ELF-1 (cell line): ENCODE measurements at regions not wholly inside any gene's neighbourhood (a gene's known extent, or its start where the extent isn't known, plus 50 kb on each side); places are given as distances from the start of the nearest gene placed in this dataset.

Experiments
- DNase-seq: peaks from one replicate; pipeline ENCODE4 v3.0.0-alpha.2; 2016; ENCODE audit warnings: low read depth, low spot score

DNA sequence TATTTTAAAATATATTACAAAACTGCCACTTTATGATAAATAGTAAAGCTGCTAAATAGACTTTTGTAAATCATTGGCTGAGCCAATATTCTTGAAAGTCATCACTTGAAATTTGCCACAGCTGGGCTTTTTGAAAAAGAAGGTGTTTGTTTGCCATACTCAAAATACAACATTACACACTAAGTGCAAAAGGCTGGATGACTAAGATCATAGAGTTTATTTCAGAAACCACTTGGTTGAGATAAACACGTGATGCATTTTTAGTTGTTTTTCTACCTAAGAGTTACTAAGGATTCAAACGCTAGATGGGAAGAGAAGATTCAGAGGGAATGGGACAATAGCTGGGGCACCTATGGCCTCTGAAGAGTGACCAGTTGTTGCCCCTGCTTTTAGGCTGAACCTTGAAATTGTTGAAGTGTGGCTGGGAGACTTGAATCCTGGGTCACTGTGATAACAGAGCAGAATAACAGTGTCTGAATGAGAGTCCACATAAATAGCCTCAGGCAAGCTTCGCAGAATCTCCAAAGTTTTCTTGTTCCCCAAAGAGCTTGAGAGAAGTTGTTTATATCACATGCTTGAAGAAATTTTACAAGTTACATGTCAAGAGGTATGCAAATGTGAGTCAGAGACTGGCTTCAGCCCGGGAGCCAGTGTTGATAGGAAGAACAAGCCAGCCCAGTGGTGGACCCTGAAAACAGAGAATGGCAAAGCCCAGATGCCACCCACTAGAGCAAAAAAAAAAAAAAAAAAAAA is 409.8 kb downstream of the GPD2 start:
- peak; percentile 18 for DNase-seq

DNA sequence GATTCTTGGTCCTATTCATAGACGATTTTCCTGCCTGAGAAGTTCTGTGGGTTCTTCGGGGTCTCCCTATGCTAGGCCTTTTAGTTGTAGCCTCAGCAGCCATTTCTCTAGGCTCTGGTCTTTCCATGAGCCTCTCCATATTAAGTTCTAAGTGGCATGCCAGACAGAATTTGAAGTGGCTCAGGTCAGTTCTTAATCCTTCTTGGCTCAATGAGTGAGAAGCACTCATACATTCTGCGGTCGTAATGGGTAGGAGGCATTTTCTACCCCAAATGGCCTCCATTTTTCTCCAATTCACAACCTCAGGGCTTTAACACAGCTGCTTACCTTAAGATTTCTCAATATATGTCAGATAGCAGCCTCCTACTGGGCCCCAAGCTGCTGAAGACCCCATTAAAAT is 405.3 kb upstream of the GALNT5 start:
- no peak for DNase-seq

DNA sequence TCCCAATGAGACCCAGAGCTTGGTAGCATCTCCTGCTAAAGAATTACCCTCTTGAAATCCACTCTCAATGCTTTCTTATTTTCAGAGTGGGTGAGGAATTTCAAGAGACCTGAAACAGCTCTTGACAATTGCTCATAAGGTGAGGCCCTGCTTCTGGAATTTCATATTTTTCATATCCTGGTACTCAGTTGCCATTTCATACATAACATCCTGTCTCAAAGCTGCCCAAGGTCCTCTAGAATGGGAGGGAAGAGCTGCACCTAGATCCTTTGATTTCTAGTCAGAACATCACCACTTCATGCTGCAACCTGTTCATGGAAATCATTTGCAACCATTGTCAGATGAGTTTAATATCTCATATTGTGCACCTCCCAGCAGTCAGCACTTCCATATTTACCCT is 404.8 kb upstream of the GALNT5 start:
- no peak for DNase-seq

DNA sequence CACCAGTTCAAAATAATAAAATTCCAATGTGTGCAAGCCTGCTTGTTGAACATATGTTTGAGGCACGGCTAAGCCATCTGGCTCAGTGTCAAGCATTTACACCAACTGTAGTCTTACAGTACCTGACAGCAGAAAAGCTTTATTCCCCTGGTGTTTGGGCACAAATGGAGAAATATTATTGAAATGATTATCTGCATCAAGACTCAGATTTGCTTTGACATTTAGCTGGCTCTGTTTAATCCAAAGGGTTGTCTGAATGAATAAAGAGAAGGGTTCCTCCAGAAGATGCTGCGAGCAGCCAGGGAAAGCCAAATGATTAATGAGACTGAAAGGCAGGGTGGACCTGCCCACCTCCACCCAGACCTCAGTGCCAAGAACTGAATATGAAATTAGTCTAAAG is 393.2 kb upstream of the GALNT5 start:
- DNase-seq = no peak

DNA sequence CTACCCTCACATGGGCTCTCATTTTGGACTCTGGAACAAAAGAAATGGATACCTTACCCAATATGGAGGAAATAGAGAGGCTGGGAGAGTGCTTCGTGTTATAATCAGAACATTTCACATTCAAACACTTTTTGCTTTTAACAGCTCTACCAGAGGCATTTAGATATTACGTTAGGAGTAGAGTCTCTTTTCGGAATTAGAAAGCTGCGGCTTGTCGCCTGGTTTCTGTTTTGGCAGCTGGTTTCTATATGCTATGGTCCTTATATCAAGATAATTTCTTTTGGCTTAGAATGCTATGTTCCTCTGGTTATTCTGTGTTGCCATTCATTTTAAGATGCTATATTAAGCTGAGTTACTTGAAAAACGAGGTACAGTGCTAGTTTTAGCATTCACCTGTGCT is 392.8 kb upstream of the GALNT5 start:
- DNase-seq = no peak

DNA sequence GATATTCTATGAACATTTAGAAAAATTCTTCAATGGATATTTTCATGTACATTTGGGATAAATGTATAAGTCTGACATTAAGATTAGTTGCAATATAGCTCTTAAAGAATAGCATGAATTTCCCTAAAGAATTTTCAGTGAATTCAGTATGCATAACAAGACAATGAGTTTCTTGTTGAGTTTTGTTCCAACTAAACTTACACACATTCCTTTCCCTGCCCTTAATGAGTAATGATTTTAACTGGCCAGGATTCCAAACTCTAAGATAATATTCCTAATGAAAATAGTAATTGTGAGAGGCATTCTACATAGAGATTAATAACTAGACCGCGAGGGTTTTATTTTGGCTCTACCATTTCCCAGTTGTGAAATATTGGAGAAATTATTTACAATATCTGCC is 390.3 kb upstream of the GALNT5 start:
- DNase-seq = no peak

DNA sequence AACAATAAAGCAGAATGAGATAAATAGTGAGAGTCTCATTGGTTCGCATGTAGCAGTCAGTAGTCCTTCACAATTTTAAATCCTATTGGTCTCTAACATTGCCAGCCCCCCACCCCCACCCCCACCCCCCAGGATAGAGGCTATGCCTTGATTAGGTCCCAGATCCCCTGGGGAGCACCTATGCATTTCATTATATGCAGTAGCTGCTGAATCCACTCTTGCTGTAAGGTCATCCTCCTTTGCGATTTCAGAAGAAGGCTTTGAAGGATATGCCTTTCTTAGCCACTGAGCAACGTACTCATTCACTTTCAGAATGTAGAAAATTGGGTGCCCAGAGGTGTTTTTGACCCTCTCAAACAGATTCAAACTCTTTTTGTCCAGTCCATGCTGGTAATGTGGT is 382.8 kb upstream of the GALNT5 start:
- no peak for DNase-seq

DNA sequence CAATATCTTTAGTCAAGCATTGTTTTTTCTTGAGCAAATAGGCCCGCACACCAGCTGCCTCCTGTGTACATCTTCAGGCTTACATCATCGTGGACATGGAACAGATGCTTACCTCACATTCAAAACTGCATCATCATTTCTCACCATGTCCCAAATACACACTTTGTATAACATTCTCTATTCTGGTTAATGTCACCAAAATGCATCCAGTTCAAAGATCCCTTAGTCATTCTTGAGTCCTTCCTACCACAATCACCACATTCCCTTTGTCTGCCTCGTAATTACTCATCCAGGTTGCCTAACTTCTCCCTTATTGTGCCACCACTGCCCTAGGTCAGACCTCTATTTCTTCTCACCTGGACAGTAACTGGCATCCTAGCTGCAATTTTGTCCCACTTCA is 373.7 kb upstream of the GALNT5 start:
- no peak for DNase-seq

DNA sequence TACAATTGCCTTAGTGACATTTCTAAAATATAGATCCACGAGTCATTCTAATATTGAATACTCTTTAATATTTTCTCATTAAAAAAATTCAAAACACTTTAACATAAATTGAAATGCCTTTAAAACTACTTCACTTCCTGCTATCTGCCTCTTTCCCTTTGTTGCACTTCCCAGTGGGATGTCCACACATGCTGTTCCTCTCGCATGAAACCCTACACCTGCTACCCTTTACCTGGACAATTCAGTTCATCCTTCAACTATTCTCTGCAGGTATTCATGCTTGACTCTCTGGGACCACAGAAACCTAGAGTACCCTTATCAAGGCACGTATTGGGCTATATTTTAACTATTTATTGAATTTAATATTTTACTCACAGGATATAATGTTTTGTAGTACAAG is 373.3 kb upstream of the GALNT5 start:
- DNase-seq = no peak

DNA sequence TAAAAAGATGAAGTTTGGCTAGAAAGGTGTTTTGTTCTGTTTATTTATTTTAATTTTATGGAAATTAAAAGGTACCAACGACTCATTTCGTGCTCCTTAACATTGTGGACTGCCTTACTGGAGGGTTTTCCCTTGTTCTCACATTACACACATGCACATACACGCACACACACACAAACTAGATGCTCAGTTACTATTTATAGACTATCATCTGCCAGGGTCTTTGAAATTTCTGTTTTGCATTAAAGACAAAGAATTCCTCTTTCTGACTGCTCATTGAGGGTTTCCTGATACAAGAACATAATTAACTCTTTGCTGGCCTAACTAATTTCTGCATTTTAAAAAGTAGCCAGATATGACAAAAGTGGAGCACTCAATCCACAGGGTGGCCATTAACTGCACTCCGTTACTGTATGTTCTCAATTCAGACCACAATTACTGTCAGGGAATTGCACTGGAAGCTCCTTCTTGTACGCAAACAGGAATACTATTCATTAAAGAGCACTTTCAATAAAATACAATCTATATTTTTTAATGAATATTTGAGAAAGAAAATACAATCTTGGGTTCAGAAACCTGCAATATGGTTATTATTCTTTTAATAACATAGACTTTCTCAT is 366.9 kb upstream of the GALNT5 start:
- DNase-seq = no peak

DNA sequence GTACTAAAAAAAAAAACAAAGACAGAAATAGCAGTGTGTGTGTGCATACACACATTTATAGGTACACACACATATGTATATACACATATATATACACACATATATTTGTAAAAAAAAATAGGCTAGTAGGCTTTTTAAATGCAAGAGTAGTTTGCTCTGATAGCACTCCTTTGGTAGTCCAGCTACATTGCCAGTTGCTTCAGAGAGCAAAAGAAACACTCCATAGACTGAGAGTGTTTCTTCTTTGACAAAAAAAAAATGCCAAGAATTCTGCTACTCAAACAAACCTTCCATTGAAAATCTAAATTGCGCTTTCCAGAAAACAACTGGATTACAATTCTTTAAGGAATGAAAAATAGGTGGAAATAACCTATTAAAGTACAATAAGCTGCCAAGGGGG is 365.9 kb upstream of the GALNT5 start:
- DNase-seq = no peak

DNA sequence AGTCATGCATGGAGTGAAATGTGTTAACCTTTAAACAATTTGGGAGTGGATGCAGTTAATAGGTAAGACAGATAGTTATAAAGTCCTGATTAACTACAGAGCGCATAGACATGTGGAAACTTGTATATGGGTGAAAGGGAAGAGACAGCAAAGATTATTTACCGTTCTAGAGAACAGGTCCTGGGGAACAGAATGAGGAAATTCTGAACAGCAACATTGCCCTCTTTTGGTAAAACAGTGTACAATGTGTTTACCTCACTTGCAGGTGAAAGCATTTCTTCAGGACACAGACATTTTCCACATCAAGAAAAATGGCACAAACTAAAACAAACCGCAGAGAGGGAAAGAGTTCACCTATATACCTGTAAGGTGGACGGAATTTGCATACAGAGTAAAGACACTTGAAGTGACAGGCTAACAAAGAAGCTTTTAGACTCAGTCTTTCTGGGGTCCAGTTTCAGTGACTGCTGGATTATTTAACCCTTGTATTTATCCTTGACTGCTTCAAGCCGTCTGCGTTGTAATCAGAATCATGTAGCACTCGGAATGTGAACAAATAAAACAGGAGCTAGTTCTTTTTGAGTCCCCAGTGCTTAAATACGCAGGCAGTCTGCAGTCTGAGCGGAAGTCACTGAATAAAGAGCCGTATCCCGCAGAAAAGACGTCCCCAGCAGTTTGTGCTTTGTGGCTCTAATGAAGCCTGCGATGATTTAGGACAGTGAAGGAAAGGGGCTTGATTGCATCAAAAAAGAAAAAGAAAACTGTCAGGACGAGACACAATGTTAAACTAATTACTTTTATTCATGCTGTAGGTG is 364.8 kb upstream of the GALNT5 start:
- peak; percentile 28 for DNase-seq

DNA sequence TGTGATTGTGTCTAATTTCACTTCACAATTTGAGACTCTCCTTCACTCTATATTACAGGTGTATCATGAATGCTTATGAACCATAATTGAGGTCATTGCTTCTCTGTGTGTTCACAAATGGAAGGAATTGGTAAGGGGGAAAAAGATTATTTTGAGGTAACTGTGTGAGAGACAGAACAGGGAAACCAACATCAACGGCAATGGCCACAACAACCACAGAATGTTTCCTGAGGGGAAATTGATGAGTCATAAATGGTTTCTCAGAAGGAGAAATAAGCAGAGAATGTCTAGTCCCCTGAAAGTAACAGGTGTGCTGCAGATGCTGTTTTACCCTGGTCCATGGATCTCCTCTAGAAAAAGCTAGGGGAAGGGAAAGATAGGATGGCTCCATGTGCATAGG is 361.2 kb upstream of the GALNT5 start:
- DNase-seq = no peak

DNA sequence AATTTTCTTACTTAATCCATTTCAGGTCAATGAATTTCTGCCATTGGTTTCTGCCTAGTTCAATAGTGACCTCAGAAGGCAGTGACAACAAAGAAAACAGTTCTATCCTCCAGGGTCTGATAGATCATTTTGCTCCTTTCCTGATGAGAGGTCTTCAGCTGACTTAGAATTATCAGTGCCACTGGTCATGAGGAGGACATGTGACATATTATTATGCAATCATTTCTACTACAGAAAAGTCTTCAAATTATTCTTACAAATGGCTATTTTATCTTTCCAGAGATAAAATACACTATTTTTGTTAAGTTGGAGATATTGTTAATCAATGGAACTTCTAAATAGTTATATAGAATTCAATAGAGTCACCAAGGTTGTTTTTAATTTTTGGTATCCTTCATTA is 360.0 kb upstream of the GALNT5 start:
- DNase-seq = no peak

DNA sequence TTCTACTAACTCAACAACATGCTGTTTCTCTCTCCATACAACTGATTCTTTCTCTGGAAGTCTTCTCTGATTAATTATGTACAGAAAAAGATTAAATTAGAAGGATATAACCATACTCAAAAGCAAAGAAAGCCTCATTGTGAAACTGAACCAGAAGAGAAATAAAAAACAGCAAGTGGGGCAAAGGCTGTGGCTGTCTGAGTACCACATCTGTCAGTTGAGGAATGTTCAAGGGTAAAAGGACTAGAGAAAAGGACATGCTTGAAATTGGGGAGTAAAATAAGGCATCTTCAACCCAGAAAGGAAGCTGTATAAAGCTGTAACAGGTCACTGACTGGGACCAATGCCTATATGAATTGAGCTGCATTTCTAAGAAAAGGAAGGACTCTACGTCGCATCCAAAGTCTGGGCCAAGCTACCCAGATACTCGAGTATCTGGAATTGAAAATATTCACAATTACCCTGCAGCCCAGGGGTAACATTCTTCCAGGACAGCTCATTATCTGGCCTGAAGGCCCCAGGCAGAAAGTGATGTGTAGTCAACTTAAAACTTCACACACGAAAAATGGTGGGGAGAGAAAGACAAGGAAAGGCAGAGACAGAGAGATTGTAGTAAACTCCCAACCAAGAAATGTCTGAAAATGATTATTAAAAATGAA is 356.0 kb upstream of the GALNT5 start:
- DNase-seq = peak; percentile 37

DNA sequence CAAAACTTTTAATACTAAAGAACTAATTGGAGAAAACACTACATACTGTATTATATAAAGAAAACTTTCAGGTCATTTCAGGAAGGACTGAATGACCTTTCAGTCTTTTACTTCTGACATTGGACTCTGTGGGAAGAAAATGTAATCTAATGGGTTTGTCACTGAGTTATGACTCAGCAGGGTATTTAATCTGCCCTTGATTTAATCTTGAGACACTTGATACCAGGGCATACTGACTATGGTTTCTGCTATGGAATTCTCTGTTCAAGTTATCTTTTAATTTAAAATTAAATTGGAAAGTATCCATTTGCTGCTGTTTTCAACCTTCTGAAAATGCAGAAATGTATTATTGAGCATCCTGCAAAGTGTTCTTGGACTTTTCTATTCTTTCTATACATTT is 354.2 kb upstream of the GALNT5 start:
- DNase-seq = no peak

DNA sequence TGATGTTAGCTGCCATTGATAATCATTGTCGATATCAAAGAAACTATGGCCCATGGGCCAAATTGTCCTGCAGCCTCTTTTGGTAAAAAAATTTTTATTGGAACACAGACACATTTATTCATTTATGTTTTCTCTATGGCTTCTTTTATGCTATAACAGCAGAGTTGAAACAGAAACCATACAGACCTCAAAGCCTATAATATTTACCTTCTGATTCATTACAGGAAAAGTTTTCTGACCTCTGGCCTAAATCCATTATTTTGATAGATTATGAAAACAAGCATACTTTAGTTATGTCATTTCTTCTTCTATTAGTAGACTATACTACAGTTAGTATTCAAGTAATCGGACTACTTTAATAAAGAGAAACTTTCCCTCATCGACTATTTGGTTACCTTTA is 349.7 kb upstream of the GALNT5 start:
- no peak for DNase-seq

DNA sequence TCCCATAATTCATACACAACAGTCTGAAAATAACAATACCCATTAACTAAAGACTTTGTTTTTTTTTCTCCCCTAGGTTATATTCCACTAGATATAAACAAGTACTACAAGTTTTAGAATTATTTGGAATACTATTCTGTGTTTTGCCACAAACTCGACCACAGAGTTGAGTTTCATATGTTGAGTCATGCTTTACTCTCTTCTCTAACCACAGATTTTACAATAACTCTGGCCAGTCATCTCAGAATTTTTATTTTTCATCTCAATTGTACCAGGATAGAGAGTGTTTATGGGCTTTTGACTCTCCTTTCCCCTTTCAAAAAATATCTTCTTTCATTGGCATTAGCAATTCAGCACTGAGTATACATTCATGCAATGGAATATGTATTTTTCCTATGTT is 348.7 kb upstream of the GALNT5 start:
- DNase-seq = no peak

DNA sequence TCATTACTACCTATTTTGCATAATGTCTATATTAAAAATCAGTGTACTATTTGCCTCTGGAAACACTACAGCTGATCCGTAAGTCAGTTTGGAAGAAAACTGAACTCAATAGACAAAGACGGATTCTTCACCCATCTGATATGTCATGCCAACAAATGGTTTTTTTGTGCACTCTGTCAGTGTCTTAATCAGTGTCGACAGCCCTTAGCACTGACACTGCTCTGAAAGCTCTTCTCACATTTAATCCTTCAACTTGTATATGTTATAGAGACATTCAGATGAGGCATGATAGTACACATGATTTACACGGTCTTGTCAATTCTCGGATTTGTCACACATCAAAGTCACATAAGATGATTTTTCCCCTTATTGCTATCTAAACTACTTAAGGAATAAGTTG is 347.5 kb upstream of the GALNT5 start:
- no peak for DNase-seq

DNA sequence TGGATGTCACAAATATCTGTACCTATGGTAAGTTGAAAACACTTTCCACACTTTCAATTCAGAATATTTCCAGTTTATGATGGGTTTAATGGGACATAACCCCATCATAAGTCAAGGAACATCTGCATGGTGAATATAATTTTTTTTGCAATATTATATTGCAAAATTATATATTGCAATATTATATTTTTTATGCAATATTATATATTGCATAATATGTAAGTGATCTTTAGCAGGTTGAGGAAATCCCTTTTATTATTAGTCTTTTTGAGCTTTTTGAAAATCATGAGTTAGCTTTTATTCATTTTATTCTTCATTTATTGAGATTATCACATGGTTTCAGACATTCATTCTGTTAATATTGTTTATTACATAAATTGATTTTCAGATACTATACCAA is 342.2 kb upstream of the GALNT5 start:
- DNase-seq = no peak

DNA sequence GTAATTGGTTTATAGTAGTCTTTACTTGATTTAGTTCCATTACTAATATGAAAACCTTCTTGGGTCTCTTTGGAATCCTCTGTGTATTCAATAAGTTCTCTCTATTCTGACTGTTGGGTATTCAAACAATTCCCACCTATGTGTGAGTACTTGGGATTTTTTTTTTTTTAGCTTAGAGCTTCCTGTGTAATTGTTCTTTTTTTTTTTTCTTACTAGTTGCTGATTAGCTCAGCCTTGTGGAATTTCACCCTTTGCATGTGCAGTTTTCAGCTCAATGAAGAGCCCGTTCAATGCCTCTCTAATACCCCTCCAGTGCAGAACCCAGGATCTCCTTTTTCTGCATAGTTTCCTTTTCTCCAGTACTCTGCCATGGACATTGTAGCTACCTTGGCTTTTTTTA is 339.1 kb upstream of the GALNT5 start:
- DNase-seq = peak; percentile 16

DNA sequence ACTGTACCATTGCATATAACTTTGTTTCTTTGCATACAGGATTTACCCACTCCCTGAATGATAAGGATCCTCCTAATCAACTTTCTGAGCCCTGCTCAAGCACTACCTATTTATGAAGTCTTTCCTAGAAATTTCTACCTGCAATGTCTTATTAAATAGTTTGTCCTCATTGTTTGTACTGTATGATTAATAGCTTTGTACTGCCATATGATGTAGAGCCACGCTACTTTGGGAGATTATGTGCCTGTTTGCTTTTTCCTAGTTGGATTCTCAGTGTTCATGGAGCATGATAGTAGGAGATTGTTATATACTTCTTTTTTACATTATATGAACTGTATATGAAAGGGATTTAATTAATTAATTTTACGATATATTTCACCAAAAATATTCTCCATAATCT is 327.1 kb upstream of the GALNT5 start:
- no peak for DNase-seq
